HEK293 (cell line): ENCODE measurements at regions not wholly inside any gene's neighbourhood (a gene's known extent, or its start where the extent isn't known, plus 50 kb on each side); places are given as distances from the start of the nearest gene placed in this dataset.

Experiments used
- CTCF ChIA-PET: fragments of 350-600 bp; formaldehyde crosslinking; extraction: SDS; loops from one replicate; lab custom pipeline; 2021; ENCODE audit warnings: antibody characterized with exemption; lab: Yijun Ruan, JAX
- POLR2A ChIA-PET: fragments of 300-600 bp; formaldehyde crosslinking; extraction: SDS; loops from one replicate; lab custom pipeline; 2020; ENCODE audit warnings: antibody characterized with exemption, inconsistent platforms; lab: Yijun Ruan, JAX
- H3K27ac ChIP-seq: fragments of 200-500 bp; sonication (Bioruptor generic); 2 replicates; pipeline ENCODE4 v1.5.1; 2014; ENCODE audit warnings: low read depth, low read length, control low read depth, inconsistent platforms; ENCODE audit errors: extremely low read depth
- H3K36me3 ChIP-seq, 2 experiments: fragments of 200-500 bp in 1 of 2; sonication (Bioruptor generic) in 1 of 2; 1 replicate in 1 of 2; 2 replicates in 1 of 2; pipeline ENCODE4 v1.5.1; 2014 to 2017; ENCODE audit warnings: inconsistent platforms in 2 of 2, low read length in 2 of 2; ENCODE audit not compliant: control insufficient read depth in 2 of 2, insufficient read depth in 1 of 2
- H3K4me1 ChIP-seq: fragments of 200-500 bp; sonication (Bioruptor generic); 2 replicates; pipeline ENCODE4 v1.5.1; 2014; ENCODE audit warnings: mild to moderate bottlenecking, low read length, inconsistent platforms; ENCODE audit not compliant: control insufficient read depth, insufficient read depth
- H3K4me3 ChIP-seq: 2 replicates; pipeline ENCODE4 v1.5.1; 2011; ENCODE audit warnings: low read depth, mild to moderate bottlenecking, control low read depth, low read length, moderate library complexity
- H3K9me3 ChIP-seq: fragments of 200-500 bp; sonication (Bioruptor generic); 2 replicates; pipeline ENCODE4 v1.5.1; 2014; ENCODE audit warnings: low read depth, low read length, inconsistent platforms; ENCODE audit not compliant: control insufficient read depth, insufficient read depth
- BCL11A ChIP-seq: fragments of 450-650 bp; formaldehyde crosslinking; IDR thresholded peaks from 2 replicates; pipeline ENCODE4 v1.5.1; 2016; ENCODE audit warnings: low read depth, missing biosample characterization, missing genetic modification characterization
- CTCF ChIP-seq: fragments of 450-650 bp; formaldehyde crosslinking; IDR thresholded peaks from 2 replicates; pipeline ENCODE4 v1.5.1; 2016; ENCODE audit warnings: missing biosample characterization, missing genetic modification characterization
- HIC1 ChIP-seq: fragments of 450-650 bp; formaldehyde crosslinking; IDR thresholded peaks from 2 replicates; pipeline ENCODE4 v1.5.1; 2016; ENCODE audit warnings: missing biosample characterization, missing genetic modification characterization
- HOXA7 ChIP-seq: sonication (generic); formaldehyde crosslinking; IDR thresholded peaks from 2 replicates; pipeline ENCODE4 v1.8.1; 2022; ENCODE audit warnings: missing genetic modification reagents, borderline replicate concordance
- KLF16 ChIP-seq: fragments of 450-650 bp; formaldehyde crosslinking; IDR thresholded peaks from 2 replicates; pipeline ENCODE4 v1.5.1; 2017; ENCODE audit warnings: missing biosample characterization, missing genetic modification characterization
- KLF7 ChIP-seq: fragments of 450-650 bp; formaldehyde crosslinking; IDR thresholded peaks from 2 replicates; pipeline ENCODE4 v1.5.1; 2016; ENCODE audit warnings: missing biosample characterization, missing genetic modification characterization, borderline replicate concordance
- REPIN1 ChIP-seq: fragments of 450-650 bp; formaldehyde crosslinking; IDR thresholded peaks from 2 replicates; pipeline ENCODE4 v1.5.1; 2017; ENCODE audit warnings: missing biosample characterization, missing genetic modification characterization, low read depth
- SCRT1 ChIP-seq: fragments of 450-650 bp; formaldehyde crosslinking; IDR thresholded peaks from 2 replicates; pipeline ENCODE4 v1.5.1; 2016; ENCODE audit warnings: missing biosample characterization, missing genetic modification characterization, borderline replicate concordance
- ZBTB1 ChIP-seq: fragments of 450-650 bp; formaldehyde crosslinking; IDR thresholded peaks from 2 replicates; pipeline ENCODE4 v1.5.1; 2016; ENCODE audit warnings: missing biosample characterization, missing genetic modification characterization
- ZBTB20 ChIP-seq: fragments of 450-650 bp; formaldehyde crosslinking; IDR thresholded peaks from 2 replicates; pipeline ENCODE4 v1.5.1; 2016; ENCODE audit warnings: missing biosample characterization, missing genetic modification characterization
- ZNF112 ChIP-seq: fragments of 450-650 bp; formaldehyde crosslinking; IDR thresholded peaks from 2 replicates; pipeline ENCODE4 v1.5.0; 2017; ENCODE audit warnings: missing biosample characterization, missing genetic modification characterization
- ZNF132 ChIP-seq: fragments of 450-650 bp; formaldehyde crosslinking; IDR thresholded peaks from 2 replicates; pipeline ENCODE4 v1.5.1; 2017; ENCODE audit warnings: missing biosample characterization, missing genetic modification characterization, borderline replicate concordance
- ZNF223 ChIP-seq: fragments of 450-650 bp; formaldehyde crosslinking; IDR thresholded peaks from 2 replicates; pipeline ENCODE4 v1.5.1; 2016; ENCODE audit warnings: missing biosample characterization, missing genetic modification characterization
- ZNF248 ChIP-seq: fragments of 450-650 bp; formaldehyde crosslinking; IDR thresholded peaks from 2 replicates; pipeline ENCODE4 v1.5.1; 2017; ENCODE audit warnings: missing biosample characterization, missing genetic modification characterization
- ZNF280C ChIP-seq: fragments of 450-650 bp; formaldehyde crosslinking; IDR thresholded peaks from 2 replicates; pipeline ENCODE4 v1.5.1; 2016; ENCODE audit warnings: missing biosample characterization, missing genetic modification characterization
- ZNF302 ChIP-seq: fragments of 450-650 bp; formaldehyde crosslinking; IDR thresholded peaks from 2 replicates; pipeline ENCODE4 v1.5.1; 2016; ENCODE audit warnings: missing biosample characterization, missing genetic modification characterization, low read depth
- ZNF354C ChIP-seq: fragments of 450-650 bp; formaldehyde crosslinking; IDR thresholded peaks from 2 replicates; pipeline ENCODE4 v1.5.1; 2016; ENCODE audit warnings: missing biosample characterization, missing genetic modification characterization, low read depth, borderline replicate concordance
- ZNF37A ChIP-seq: fragments of 450-650 bp; IDR thresholded peaks from 2 replicates; pipeline ENCODE4 v1.5.1; 2018; ENCODE audit warnings: missing biosample characterization, missing genetic modification characterization
- ZNF433 ChIP-seq: fragments of 450-650 bp; formaldehyde crosslinking; IDR thresholded peaks from 2 replicates; pipeline ENCODE4 v1.5.1; 2016; ENCODE audit warnings: missing biosample characterization, missing genetic modification characterization, low read depth
- ZNF473 ChIP-seq: fragments of 450-650 bp; formaldehyde crosslinking; IDR thresholded peaks from 2 replicates; pipeline ENCODE4 v1.5.1; 2017; ENCODE audit warnings: missing biosample characterization, missing genetic modification characterization
- ZNF48 ChIP-seq: fragments of 450-650 bp; formaldehyde crosslinking; IDR thresholded peaks from 2 replicates; pipeline ENCODE4 v1.5.1; 2016; ENCODE audit warnings: missing biosample characterization, missing genetic modification characterization
- ZNF549 ChIP-seq: fragments of 450-650 bp; IDR thresholded peaks from 2 replicates; pipeline ENCODE4 v1.5.1; 2018; ENCODE audit warnings: missing biosample characterization, missing genetic modification characterization, mild to moderate bottlenecking, inconsistent platforms, moderate library complexity
- ZNF558 ChIP-seq: fragments of 450-650 bp; formaldehyde crosslinking; IDR thresholded peaks from 2 replicates; pipeline ENCODE4 v1.5.1; 2016; ENCODE audit warnings: missing biosample characterization, missing genetic modification characterization
- ZNF560 ChIP-seq: fragments of 450-650 bp; formaldehyde crosslinking; IDR thresholded peaks from 2 replicates; pipeline ENCODE4 v1.5.1; 2017; ENCODE audit warnings: missing biosample characterization, missing genetic modification characterization, borderline replicate concordance
- ZNF658 ChIP-seq: fragments of 450-650 bp; formaldehyde crosslinking; IDR thresholded peaks from 2 replicates; pipeline ENCODE4; 2016; ENCODE audit warnings: missing biosample characterization, missing genetic modification characterization
- ZNF670 ChIP-seq: fragments of 450-650 bp; formaldehyde crosslinking; IDR thresholded peaks from 2 replicates; pipeline ENCODE4 v1.5.1; 2016; ENCODE audit warnings: missing biosample characterization, missing genetic modification characterization, low read depth
- ZNF76 ChIP-seq: fragments of 450-650 bp; formaldehyde crosslinking; IDR thresholded peaks from 2 replicates; pipeline ENCODE4; 2016; ENCODE audit warnings: low read depth, missing biosample characterization, missing genetic modification characterization, borderline replicate concordance
- ZNF777 ChIP-seq: fragments of 450-650 bp; formaldehyde crosslinking; IDR thresholded peaks from 2 replicates; pipeline ENCODE4 v1.5.1; 2017; ENCODE audit warnings: missing biosample characterization, missing genetic modification characterization, borderline replicate concordance
- ZNF843 ChIP-seq: fragments of 450-650 bp; formaldehyde crosslinking; IDR thresholded peaks from 2 replicates; pipeline ENCODE4 v1.5.1; 2016; ENCODE audit warnings: missing biosample characterization, missing genetic modification characterization
- TF ChIP-seq, protein P1 (sequence below): fragments of 450-650 bp; formaldehyde crosslinking; IDR thresholded peaks from 2 replicates; pipeline ENCODE4 v1.5.1; 2016; ENCODE audit warnings: missing biosample characterization, missing genetic modification characterization, low read depth

- TF ChIP-seq ZNF280C (no peak), ZNF112 (tag by site-specific recombination) (no peak), ZNF843 (tag by site-specific recombination) (no peak), KLF7 (tag by site-specific recombination) (no peak), ZNF433 (tag by site-specific recombination) (no peak), ZNF658 (tag by site-specific recombination) (no peak), ZNF76 (no peak), BCL11A (no peak), ZBTB1 (tag by site-specific recombination) (no peak), ZNF132 (no peak), ZNF223 (no peak), ZNF549 (tag by site-specific recombination) (no peak)
- TF ChIP-seq, protein P1, sequence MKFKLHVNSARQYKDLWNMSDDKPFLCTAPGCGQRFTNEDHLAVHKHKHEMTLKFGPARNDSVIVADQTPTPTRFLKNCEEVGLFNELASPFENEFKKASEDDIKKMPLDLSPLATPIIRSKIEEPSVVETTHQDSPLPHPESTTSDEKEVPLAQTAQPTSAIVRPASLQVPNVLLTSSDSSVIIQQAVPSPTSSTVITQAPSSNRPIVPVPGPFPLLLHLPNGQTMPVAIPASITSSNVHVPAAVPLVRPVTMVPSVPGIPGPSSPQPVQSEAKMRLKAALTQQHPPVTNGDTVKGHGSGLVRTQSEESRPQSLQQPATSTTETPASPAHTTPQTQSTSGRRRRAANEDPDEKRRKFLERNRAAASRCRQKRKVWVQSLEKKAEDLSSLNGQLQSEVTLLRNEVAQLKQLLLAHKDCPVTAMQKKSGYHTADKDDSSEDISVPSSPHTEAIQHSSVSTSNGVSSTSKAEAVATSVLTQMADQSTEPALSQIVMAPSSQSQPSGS (tag by site-specific recombination), result no peak
- no peaks in the 10 kb centered on the region for H3K4me1 ChIP-seq
- no peak overlapping the region for H3K4me3 ChIP-seq
- H3K36me3 ChIP-seq, result no peaks in the 10 kb centered on the region
- ChIA-PET CTCF (no interaction called here), POLR2A (no interaction called here)
- no peaks in the 10 kb centered on the region for H3K9me3 ChIP-seq
- H3K27ac ChIP-seq, result no peak overlapping the region
Measured at GRCh38 chr5:61731946-61732314, 399.9 kb downstream of the ZSWIM6 start.

DNA sequence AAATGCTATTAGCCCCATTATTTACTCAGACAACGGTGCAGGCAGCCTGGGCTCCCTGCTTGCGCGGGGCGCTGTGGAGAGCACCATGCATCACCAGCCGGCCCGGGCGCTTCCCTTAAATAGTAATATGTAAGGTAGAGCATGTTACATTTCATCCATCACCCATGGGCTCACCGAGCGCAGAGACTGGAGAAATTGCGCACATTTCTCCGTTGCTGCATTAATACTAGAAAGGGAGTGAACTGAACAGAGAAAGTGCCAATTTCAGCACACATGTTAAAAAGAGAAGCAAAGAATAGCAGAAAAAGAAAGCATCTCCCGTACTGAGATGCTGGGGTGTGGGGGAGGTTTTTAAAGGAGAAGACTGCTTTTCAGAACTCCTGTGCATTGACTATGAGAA, 400.3 kb downstream of the ZSWIM6 start:
- H3K4me1 ChIP-seq, result no peaks in the 10 kb centered on the region
- H3K4me3 ChIP-seq, result no peak overlapping the region
- CTCF ChIA-PET, result no interaction called here
- no peak overlapping the region for H3K27ac ChIP-seq
- TF ChIP-seq ZBTB20, result no peak
- TF ChIP-seq REPIN1 (tag by site-specific recombination), result no peak
- TF ChIP-seq ZNF473, result no peak
- no peak for TF ChIP-seq ZNF777 (tag by site-specific recombination)
- TF ChIP-seq KLF16 (tag by site-specific recombination), result no peak
- no peak for TF ChIP-seq ZNF48
- TF ChIP-seq ZNF248 (tag by site-specific recombination), result no peak
- no peak for TF ChIP-seq ZNF302 (tag by site-specific recombination)
- TF ChIP-seq ZNF558, result no peak
- TF ChIP-seq ZNF354C, result no peak
- TF ChIP-seq ZNF37A, result no peak
- no peak for TF ChIP-seq CTCF (tag by site-specific recombination)
- no peak for TF ChIP-seq SCRT1 (tag by site-specific recombination)
- TF ChIP-seq HIC1 (tag by site-specific recombination), result no peak
- no peak for TF ChIP-seq ZNF670 (tag by site-specific recombination)
- TF ChIP-seq ZNF560 (tag by site-specific recombination), result no peak
- no peak for TF ChIP-seq HOXA7
- H3K36me3 ChIP-seq, result no peaks in the 10 kb centered on the region
- no peaks in the 10 kb centered on the region for H3K9me3 ChIP-seq
- POLR2A ChIA-PET, result no interaction called here
